ENCODE measurements at regions not wholly inside any gene's neighbourhood (a gene's known extent, or its start where the extent isn't known, plus 50 kb on each side); places are given as distances from the start of the nearest gene placed in this dataset.

GRCh38 chr6:25012657-25013056 is 76.9 kb upstream of the RIPOR2 start:
- DNase-seq (ENCODE audit: low spot score in 2 of 2), result no peak
- no peak overlapping the region for H3K4me3 ChIP-seq
- intact Hi-C loops (cut with DNase I), result no loop called here
- H3K27ac ChIP-seq, result no peak overlapping the region
- peaks cover 0 to 4% of the 10 kb centered on the region in 2 donors for H3K4me1 ChIP-seq
- TF ChIP-seq CTCF (IDR thresholded peaks at IDR 0.05), result no peak
- no peaks in the 10 kb centered on the region for H3K27me3 ChIP-seq
- H3K9me3 ChIP-seq, result no peaks in the 10 kb centered on the region
- no peaks in the 10 kb centered on the region for H3K36me3 ChIP-seq

GRCh38 chr6:25013246-25013645 is 77.5 kb upstream of the RIPOR2 start:
- Histone ChIP-seq H3K9me3 (no peaks in the 10 kb centered on the region), H3K4me1 (peaks cover 0 to 2% of the 10 kb centered on the region in 2 donors), H3K27me3 (no peaks in the 10 kb centered on the region), H3K27ac (no peak overlapping the region), H3K36me3 (no peaks in the 10 kb centered on the region), H3K4me3 (no peak overlapping the region)
- TF ChIP-seq CTCF (IDR thresholded peaks at IDR 0.05), result no peak
- intact Hi-C loops (cut with DNase I), result no loop called here
- no peak for DNase-seq (ENCODE audit: low spot score in 2 of 2)

GRCh38 chr6:25014369-25014768 is 78.6 kb upstream of the RIPOR2 start:
- Histone ChIP-seq H3K9me3 (no peaks in the 10 kb centered on the region), H3K36me3 (no peaks in the 10 kb centered on the region), H3K4me3 (no peak overlapping the region), H3K27ac (no peak overlapping the region), H3K27me3 (no peaks in the 10 kb centered on the region), H3K4me1 (peaks cover 0 to 2% of the 10 kb centered on the region in 2 donors)
- TF ChIP-seq CTCF (IDR thresholded peaks at IDR 0.05), result no peak
- intact Hi-C loops (cut with DNase I), result no loop called here
- no peak for DNase-seq (ENCODE audit: low spot score in 2 of 2)

GRCh38 chr6:25014791-25015560 is 79.2 kb upstream of the RIPOR2 start:
- no peak for DNase-seq (ENCODE audit: low spot score in 2 of 2)
- H3K4me1 ChIP-seq, result peaks cover 0 to 2% of the 10 kb centered on the region in 2 donors
- no peak for TF ChIP-seq CTCF (IDR thresholded peaks at IDR 0.05)
- H3K27me3 ChIP-seq, result no peaks in the 10 kb centered on the region
- H3K4me3 ChIP-seq, result no peak overlapping the region
- no peak overlapping the region for H3K27ac ChIP-seq
- intact Hi-C loops (cut with DNase I), result no loop called here
- H3K9me3 ChIP-seq, result no peaks in the 10 kb centered on the region
- no peaks in the 10 kb centered on the region for H3K36me3 ChIP-seq

- no peak for DNase-seq (ENCODE audit: low spot score in 2 of 2)
- Histone ChIP-seq H3K27me3 (no peaks in the 10 kb centered on the region), H3K4me1 (peaks cover 0 to under 1% of the 10 kb centered on the region in 2 donors), H3K4me3 (no peak overlapping the region), H3K9me3 (no peaks in the 10 kb centered on the region), H3K36me3 (no peaks in the 10 kb centered on the region), H3K27ac (no peak overlapping the region)
- TF ChIP-seq CTCF (IDR thresholded peaks at IDR 0.05), result no peak
- intact Hi-C loops (cut with DNase I), result no loop called here
Observed at GRCh38 chr6:25016014-25016720, 80.4 kb upstream of the RIPOR2 start.
